Lower leg skin (tissue), 4 donors: ENCODE measurements at regions not wholly inside any gene's neighbourhood (a gene's known extent, or its start where the extent isn't known, plus 50 kb on each side); places are given as distances from the start of the nearest gene placed in this dataset.

Source experiments
- DNase-seq, 2 donors: peaks; one replicate each; pipeline ENCODE4 v3.0.0-alpha.2; 2019; ENCODE audit warnings: low spot score in 2 of 2
- H3K4me3 ChIP-seq: fragments of 200-600 bp; sonication (generic); 2 replicates; pipeline ENCODE4 v1.5.1; 2017; ENCODE audit warnings: mild to moderate bottlenecking, low read depth; ENCODE audit not compliant: poor library complexity, severe bottlenecking
- POLR2A ChIP-seq, 2 donors: fragments of 450-650 bp; IDR thresholded peaks; one replicate each; pipeline ENCODE4 v1.6.1; 2016 to 2017; ENCODE audit warnings: antibody characterized with exemption in 2 of 2, mild to moderate bottlenecking in 1 of 2, moderate library complexity in 1 of 2
- WGBS, 2 donors: methylation state at CpG; one replicate each; pipeline ENCODE4 v1.1.5; 2018; 5-methylcytosine and 5-hydroxymethylcytosine counted together
- intact Hi-C: fragments of 100-400 bp; cut with DNase I; formaldehyde crosslinking; loops from one replicate; pipeline ENCODE4 v1.15.0; 2023; ENCODE audit warnings: low total_unique reads
- TF ChIP-seq, protein P1 (sequence below), 3 donors: fragments of 450-650 bp; IDR thresholded peaks; one replicate each; pipeline ENCODE4 v1.5.1; 2016; ENCODE audit warnings: antibody characterized with exemption in 3 of 3, mild to moderate bottlenecking in 3 of 3, moderate library complexity in 2 of 3

DNA sequence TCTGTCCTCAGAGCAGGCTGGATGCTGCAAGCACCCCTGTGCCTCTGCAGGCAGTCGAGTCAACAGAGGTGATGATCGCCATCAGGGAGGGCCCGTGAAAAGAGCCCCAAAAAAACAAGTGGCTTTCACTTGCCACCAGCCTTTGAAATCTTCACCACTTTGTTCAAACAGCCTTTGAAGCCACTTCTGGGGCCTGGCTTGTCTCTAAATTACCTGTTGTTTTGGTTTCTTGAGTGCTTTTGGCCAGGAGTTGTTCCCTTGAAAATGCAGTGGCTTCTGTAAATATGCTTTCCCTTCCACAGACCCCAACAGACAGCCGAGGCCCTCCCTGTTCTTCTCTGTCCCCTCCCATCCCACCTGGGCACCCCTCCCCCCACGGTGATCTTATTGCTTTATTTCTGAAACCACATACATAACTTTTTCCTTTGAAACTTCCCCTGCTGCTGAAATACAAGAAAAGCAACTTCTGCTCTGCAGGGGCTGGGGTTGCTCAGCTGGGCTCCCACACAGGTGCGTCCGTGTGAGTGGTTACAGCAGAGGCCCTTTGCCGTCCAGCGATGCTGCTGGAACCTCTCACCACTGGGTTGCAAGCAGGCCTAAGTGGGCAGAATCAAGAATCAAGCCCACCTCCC lies 283.8 kb upstream of the SHH start:
- no peak overlapping the region for H3K4me3 ChIP-seq
- intact Hi-C loops = no loop called here
- peak in 1 of 2 donors; percentile 45 for DNase-seq
- 48 to 65% methylated on average over 9 of the region's 9 CpGs for WGBS, 2 donors
- no peak for TF ChIP-seq POLR2A (IDR thresholded peaks at IDR 0.05)

DNA sequence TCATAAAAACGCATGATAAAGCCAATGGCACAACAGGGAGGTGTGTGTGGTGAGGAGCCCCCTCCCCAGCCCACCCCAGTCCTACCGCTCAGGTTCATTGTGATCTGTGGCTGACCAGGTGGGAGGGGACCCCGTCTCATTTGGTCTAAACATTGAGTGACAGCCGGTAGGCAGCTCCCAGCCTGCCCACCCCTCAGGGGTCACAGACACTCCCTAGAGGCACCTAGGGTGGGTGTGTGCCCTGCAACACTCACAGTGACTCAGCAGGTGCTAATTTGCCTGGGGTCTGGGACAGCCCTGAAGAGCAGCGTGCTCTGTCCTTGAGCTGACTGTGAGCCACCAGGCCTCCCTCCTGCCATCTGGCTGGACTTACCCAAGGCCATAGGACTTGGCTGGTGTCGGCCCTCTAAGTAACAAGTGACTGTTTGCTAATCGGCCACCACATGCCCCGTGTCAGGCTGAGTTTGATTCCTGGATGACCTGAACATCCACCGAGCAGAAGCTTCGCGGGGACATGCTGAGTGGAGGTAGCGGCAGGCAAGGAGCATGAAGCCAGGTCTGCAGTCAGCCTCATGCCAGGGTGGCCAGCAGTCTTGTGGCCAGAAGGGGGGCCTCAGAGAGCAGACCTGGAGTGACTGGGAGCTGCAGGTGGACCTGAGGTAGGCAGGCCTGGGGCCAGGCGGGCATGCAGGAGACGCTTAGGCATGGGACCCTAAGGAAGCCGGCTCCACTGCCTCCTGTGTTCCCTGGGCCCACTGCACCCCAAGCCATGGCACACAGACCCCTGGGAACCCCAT lies 282.3 kb upstream of the SHH start:
- peak in 1 of 2 donors; percentile 79 for DNase-seq
- WGBS, 2 donors = 85 to 87% methylated on average over 10 to 14 of the region's 15 CpGs

DNA sequence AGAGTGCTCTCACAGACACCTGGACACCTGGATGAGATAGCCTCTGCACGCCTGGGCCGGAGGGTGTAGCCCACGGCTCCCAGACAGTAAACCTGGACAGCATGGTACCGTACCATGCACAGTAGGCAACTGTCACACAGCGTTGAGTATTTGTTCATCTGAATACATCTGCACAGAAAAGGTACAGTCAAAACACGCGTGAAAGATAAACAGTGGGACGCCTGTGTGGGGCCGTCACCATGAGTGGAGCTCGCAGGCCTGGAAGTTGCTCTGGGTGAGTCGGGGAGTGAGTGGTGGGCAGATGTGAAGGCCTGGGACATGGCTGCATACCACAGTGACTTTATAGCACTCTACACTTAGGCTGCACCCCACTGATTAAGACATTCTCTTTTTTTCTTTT lies 280.0 kb upstream of the SHH start:
- TF ChIP-seq, protein P1, sequence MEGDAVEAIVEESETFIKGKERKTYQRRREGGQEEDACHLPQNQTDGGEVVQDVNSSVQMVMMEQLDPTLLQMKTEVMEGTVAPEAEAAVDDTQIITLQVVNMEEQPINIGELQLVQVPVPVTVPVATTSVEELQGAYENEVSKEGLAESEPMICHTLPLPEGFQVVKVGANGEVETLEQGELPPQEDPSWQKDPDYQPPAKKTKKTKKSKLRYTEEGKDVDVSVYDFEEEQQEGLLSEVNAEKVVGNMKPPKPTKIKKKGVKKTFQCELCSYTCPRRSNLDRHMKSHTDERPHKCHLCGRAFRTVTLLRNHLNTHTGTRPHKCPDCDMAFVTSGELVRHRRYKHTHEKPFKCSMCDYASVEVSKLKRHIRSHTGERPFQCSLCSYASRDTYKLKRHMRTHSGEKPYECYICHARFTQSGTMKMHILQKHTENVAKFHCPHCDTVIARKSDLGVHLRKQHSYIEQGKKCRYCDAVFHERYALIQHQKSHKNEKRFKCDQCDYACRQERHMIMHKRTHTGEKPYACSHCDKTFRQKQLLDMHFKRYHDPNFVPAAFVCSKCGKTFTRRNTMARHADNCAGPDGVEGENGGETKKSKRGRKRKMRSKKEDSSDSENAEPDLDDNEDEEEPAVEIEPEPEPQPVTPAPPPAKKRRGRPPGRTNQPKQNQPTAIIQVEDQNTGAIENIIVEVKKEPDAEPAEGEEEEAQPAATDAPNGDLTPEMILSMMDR (IDR thresholded peaks at IDR 0.05) = no peak
- no peak for TF ChIP-seq POLR2A (IDR thresholded peaks at IDR 0.05)
- 77 to 82% methylated on average over 11 of the region's 11 CpGs for WGBS, 2 donors
- DNase-seq = no peak
- no peak overlapping the region for H3K4me3 ChIP-seq
- intact Hi-C loops = no loop called here

More for the DNA sequence above, 282.3 kb upstream of the SHH start:
- intact Hi-C loops = no loop called here
- H3K4me3 ChIP-seq = no peak overlapping the region
- TF ChIP-seq, protein P1 (IDR thresholded peaks at IDR 0.05) = no peak
- no peak for TF ChIP-seq POLR2A (IDR thresholded peaks at IDR 0.05)

DNA sequence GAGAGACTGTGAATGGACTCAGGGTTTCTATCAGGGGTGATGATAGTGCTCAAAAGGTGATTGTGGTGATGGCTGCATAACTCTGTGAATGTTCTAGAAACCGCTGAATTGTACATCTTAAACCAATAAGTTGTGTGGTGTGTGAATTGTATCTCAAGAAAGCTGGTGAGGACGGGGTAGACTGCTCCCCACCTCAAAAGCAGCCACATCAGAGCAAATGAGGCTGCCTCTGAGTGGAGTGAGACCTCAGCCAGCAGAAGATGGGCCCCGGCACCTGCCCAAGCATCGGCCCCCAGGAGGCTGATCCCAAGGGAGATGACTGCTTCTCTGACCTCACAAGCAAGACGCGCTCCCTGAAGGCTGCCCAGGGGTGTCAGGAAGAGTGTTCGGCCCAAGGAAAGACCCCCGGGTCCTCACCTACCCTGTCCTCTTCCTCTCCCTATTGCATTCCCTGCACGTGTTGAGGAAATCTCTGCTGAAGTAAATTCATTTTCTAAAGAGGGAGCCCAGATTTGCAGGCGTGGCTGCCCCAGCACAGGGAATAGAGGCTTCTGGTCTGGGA lies 279.3 kb upstream of the SHH start:
- 87 to 89% methylated on average over 10 of the region's 10 CpGs for WGBS, 2 donors
- no peak overlapping the region for H3K4me3 ChIP-seq
- no peak for DNase-seq
- TF ChIP-seq, protein P1 (IDR thresholded peaks at IDR 0.05) = no peak
- no peak for TF ChIP-seq POLR2A (IDR thresholded peaks at IDR 0.05)
- intact Hi-C loops = no loop called here

DNA sequence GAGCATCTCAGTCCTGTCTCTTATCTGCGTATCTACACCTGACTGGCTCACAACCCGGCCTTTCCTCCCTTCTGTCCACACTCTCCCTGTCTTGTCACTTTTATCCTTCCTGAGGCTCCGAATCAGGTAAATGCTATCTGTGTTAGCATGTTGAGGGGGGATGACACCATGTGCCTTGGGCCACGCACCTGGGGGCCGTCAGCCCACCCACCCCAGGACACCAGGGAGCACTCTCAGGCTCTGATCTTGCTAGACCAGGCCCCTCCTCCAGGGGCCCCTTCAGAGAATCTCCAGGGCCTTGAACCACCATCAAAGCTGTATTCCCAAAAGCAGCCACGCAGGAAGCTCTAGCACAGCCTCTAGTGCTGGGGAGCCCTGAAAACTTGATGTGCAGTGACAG lies 278.7 kb upstream of the SHH start:
- TF ChIP-seq, protein P1 (IDR thresholded peaks at IDR 0.05) = no peak
- DNase-seq = no peak
- 72 to 80% methylated on average over 6 of the region's 6 CpGs for WGBS, 2 donors
- intact Hi-C loops = no loop called here
- no peak overlapping the region for H3K4me3 ChIP-seq

DNA sequence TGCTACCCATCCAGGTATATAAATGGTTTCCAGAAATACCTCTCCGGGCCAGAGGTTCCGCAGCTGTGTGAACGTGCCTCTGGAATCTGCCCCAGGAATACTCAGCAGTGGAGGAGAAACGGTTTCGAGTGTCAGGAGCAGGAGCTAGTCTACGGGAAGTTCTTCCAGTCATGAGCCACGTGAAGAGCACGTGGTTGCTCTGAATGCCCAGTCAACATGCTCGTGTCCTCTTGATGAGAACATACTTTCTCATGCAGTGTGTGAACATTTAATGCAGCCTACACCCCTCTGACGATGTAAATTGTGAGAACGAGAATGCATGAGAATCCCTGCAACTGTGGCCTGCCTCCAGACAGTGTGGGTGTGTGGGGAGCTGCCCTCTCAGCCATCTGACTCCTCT lies 277.0 kb upstream of the SHH start:
- no peak for TF ChIP-seq POLR2A (IDR thresholded peaks at IDR 0.05)
- 64 to 72% methylated on average over 11 of the region's 11 CpGs for WGBS, 2 donors
- no peak overlapping the region for H3K4me3 ChIP-seq
- DNase-seq = no peak
- intact Hi-C loops = no loop called here
